Sigmoid colon (tissue), 6 donors: ENCODE measurements at regions not wholly inside any gene's neighbourhood (a gene's known extent, or its start where the extent isn't known, plus 50 kb on each side); places are given as distances from the start of the nearest gene placed in this dataset.

Experiments
- DNase-seq: peaks from one replicate; pipeline ENCODE4 v3.0.0-alpha.2; 2019
- H3K27ac ChIP-seq, 4 donors: fragments of 200-600 bp; sonication (generic); one replicate each; pipeline ENCODE4 v1.5.1; 2016 to 2019; ENCODE audit warnings: mild to moderate bottlenecking in 1 of 4
- H3K27me3 ChIP-seq, 3 donors: fragments of 200-600 bp; sonication (generic); one replicate each; pipeline ENCODE4 v1.5.1; 2019; ENCODE audit warnings: mild to moderate bottlenecking in 1 of 3
- H3K36me3 ChIP-seq, 4 donors: fragments of 200-600 bp; sonication (generic); one replicate each; pipeline ENCODE4 v1.5.1; 2016 to 2019
- H3K4me1 ChIP-seq, 4 donors: fragments of 200-600 bp; sonication (generic); one replicate each; pipeline ENCODE4 v1.5.1; 2017 to 2019
- H3K4me3 ChIP-seq, 4 donors: fragments of 200-600 bp; sonication (generic); one replicate each; pipeline ENCODE4 v1.5.1; 2017 to 2019; ENCODE audit warnings: mild to moderate bottlenecking in 2 of 4, moderate library complexity in 1 of 4
- H3K9me3 ChIP-seq, 4 donors: fragments of 200-600 bp in 3 of 4; sonication (generic) in 3 of 4; one replicate each; pipeline versions ENCODE4 v1.5.1 to v1.6.1; 2013 to 2019
- CTCF ChIP-seq, 4 experiments: fragments of 450-650 bp in 3 of 4; fragments of 200-600 bp in 1 of 4; IDR thresholded peaks; one replicate each; pipeline ENCODE4 v1.5.1; 2016 to 2019; ENCODE audit warnings: antibody characterized with exemption in 4 of 4, mild to moderate bottlenecking in 3 of 4, moderate library complexity in 2 of 4
- EP300 ChIP-seq, 4 donors: sonication (generic); formaldehyde crosslinking; IDR thresholded peaks; one replicate each; pipeline ENCODE4 v1.6.1; 2017; ENCODE audit warnings: antibody characterized with exemption in 4 of 4
- POLR2A ChIP-seq, 2 donors: fragments of 450-650 bp; IDR thresholded peaks; one replicate each; pipeline ENCODE4 v1.6.1; 2016; ENCODE audit warnings: antibody characterized with exemption in 2 of 2, mild to moderate bottlenecking in 2 of 2, moderate library complexity in 2 of 2
- POLR2AphosphoS5 ChIP-seq, 4 donors: sonication (generic); formaldehyde crosslinking; IDR thresholded peaks; one replicate each; pipeline ENCODE4 v1.6.1; 2017; ENCODE audit warnings: antibody characterized with exemption in 4 of 4
- WGBS, 2 donors: extraction: QIAGEN DNeasy Blood & Tissue Kit; methylation state at CpG; one replicate each; pipeline ENCODE4 v1.1.7; 2013; 5-methylcytosine and 5-hydroxymethylcytosine counted together
- intact Hi-C: fragments of 100-400 bp; cut with DNase I; formaldehyde crosslinking; loops from one replicate; pipeline ENCODE4 v1.15.1; 2023
- donor health status: healthy with polysubstance abuse.
- donor health status: healthy.

GRCh38 chr6:138610816-138611215, 111.5 kb upstream of the NHSL1 start:
- Histone ChIP-seq H3K4me1 (no peaks in the 10 kb centered on the region), H3K4me3 (no peak overlapping the region), H3K27ac (no peak overlapping the region), H3K36me3 (no peaks in the 10 kb centered on the region), H3K9me3 (no peaks in the 10 kb centered on the region), H3K27me3 (no peaks in the 10 kb centered on the region)
- TF ChIP-seq POLR2A (IDR thresholded peaks at IDR 0.05) (no peak), CTCF (IDR thresholded peaks at IDR 0.05) (no peak), POLR2AphosphoS5 (IDR thresholded peaks at IDR 0.05) (no peak), EP300 (IDR thresholded peaks at IDR 0.05) (no peak)
- WGBS, 2 donors = 69 to 87% methylated on average over 7 of the region's 7 CpGs
- DNase-seq = no peak
- intact Hi-C loops = no loop called here

GRCh38 chr6:138614151-138614550, 114.9 kb upstream of the NHSL1 start:
- H3K4me1 ChIP-seq = no peaks in the 10 kb centered on the region

DNA sequence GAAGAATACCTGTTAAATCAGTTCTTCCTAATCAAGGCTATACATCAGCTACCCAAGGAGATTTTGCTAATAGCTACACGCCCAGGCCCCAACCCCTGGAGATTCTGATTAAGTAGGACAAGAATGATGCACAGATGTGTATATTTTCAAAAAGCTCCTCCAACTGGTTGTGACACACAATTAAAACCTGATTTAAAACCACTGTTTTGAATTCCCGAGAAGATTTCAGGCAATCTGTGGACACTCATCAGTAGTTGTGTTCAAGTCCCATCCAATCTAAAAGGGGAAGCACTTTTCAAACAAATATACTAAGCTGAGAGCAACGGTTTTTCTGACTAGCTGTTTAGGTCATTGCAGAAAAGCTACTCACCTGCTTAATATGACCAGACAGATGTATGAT, 118.9 kb upstream of the NHSL1 start:
- Histone ChIP-seq H3K36me3 (no peaks in the 10 kb centered on the region), H3K4me3 (no peak overlapping the region), H3K27me3 (no peaks in the 10 kb centered on the region), H3K9me3 (no peaks in the 10 kb centered on the region), H3K27ac (no peak overlapping the region), H3K4me1 (no peaks in the 10 kb centered on the region)
- 75 to 77% methylated on average over 3 of the region's 3 CpGs for whole genome bisulfite sequencing, 2 donors
- TF ChIP-seq POLR2AphosphoS5 (IDR thresholded peaks at IDR 0.05) = no peak
- TF ChIP-seq CTCF (IDR thresholded peaks at IDR 0.05) = no peak
- no peak for TF ChIP-seq EP300 (IDR thresholded peaks at IDR 0.05)
- no peak for TF ChIP-seq POLR2A (IDR thresholded peaks at IDR 0.05)
- intact Hi-C loops = no loop called here
- DNase-seq = no peak

More at GRCh38 chr6:138614151-138614550, 114.9 kb upstream of the NHSL1 start:
- Histone ChIP-seq H3K9me3 (no peaks in the 10 kb centered on the region), H3K27ac (no peak overlapping the region), H3K36me3 (no peaks in the 10 kb centered on the region), H3K4me3 (no peak overlapping the region), H3K27me3 (no peaks in the 10 kb centered on the region)
- TF ChIP-seq POLR2AphosphoS5 (IDR thresholded peaks at IDR 0.05) = no peak
- TF ChIP-seq POLR2A (IDR thresholded peaks at IDR 0.05) = no peak
- TF ChIP-seq EP300 (IDR thresholded peaks at IDR 0.05) = no peak
- TF ChIP-seq CTCF (IDR thresholded peaks at IDR 0.05) = no peak
- WGBS, 2 donors = 81 to 90% methylated on average over 2 of the region's 2 CpGs
- intact Hi-C loops = no loop called here
- no peak for DNase-seq

GRCh38 chr6:138620630-138621029, 121.3 kb upstream of the NHSL1 start:
- WGBS, 2 donors = 32 to 74% methylated on average over 3 of the region's 3 CpGs
- no peaks in the 10 kb centered on the region for H3K9me3 ChIP-seq
- no peaks in the 10 kb centered on the region for H3K4me1 ChIP-seq
- TF ChIP-seq EP300 (IDR thresholded peaks at IDR 0.05) (no peak), CTCF (IDR thresholded peaks at IDR 0.05) (no peak), POLR2A (IDR thresholded peaks at IDR 0.05) (no peak), POLR2AphosphoS5 (IDR thresholded peaks at IDR 0.05) (no peak)
- no peaks in the 10 kb centered on the region for H3K27me3 ChIP-seq
- intact Hi-C loops = no loop called here
- H3K4me3 ChIP-seq = no peak overlapping the region
- no peak overlapping the region for H3K27ac ChIP-seq
- no peak for DNase-seq
- H3K36me3 ChIP-seq = no peaks in the 10 kb centered on the region

DNA sequence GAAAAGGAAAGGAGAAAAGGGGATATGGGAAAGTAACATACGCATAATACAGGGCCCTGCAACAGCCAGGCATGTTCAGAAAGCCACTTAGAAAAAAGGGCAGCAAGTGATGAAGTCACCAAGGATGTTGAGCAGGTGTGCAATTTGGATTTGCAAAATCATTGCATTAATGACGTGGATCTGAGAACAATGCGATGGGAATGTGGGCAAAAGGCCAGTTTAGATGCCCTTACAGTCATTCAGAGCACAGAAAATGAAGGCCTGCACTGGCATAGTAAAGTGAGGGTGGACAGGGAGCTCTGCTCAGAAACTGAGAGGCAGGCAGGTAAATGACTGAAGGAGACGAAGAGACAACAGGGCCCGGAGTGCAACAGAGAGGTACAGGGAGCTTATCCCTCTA, 123.7 kb upstream of the NHSL1 start:
- TF ChIP-seq EP300 (IDR thresholded peaks at IDR 0.05) = no peak
- no peak for TF ChIP-seq CTCF (IDR thresholded peaks at IDR 0.05)
- TF ChIP-seq POLR2AphosphoS5 (IDR thresholded peaks at IDR 0.05) = no peak
- no peak for TF ChIP-seq POLR2A (IDR thresholded peaks at IDR 0.05)
- Histone ChIP-seq H3K4me3 (no peak overlapping the region), H3K27me3 (no peaks in the 10 kb centered on the region), H3K9me3 (no peaks in the 10 kb centered on the region), H3K27ac (no peak overlapping the region), H3K36me3 (no peaks in the 10 kb centered on the region), H3K4me1 (no peaks in the 10 kb centered on the region)
- DNase-seq = no peak
- WGBS, 2 donors = 90 to 92% methylated on average over 5 of the region's 5 CpGs
- intact Hi-C loops = no loop called here
